GM18508 (cell line): ENCODE measurements at regions not wholly inside any gene's neighbourhood (a gene's known extent, or its start where the extent isn't known, plus 50 kb on each side); places are given as distances from the start of the nearest gene placed in this dataset.
"Not testable (repeated sequence)": the region's sequence is repeated elsewhere in the genome, so short reads cannot be mapped to it uniquely, and the experiment has no call there.

ENCODE experiments used
- ATAC-seq: cut with Tn5 transposase; IDR thresholded peaks from one replicate; pipeline ENCODE4 v1.9.1; 2021; ENCODE audit warnings: moderate number of reproducible peaks; ENCODE audit not compliant: insufficient read depth, unreplicated experiment

DNA sequence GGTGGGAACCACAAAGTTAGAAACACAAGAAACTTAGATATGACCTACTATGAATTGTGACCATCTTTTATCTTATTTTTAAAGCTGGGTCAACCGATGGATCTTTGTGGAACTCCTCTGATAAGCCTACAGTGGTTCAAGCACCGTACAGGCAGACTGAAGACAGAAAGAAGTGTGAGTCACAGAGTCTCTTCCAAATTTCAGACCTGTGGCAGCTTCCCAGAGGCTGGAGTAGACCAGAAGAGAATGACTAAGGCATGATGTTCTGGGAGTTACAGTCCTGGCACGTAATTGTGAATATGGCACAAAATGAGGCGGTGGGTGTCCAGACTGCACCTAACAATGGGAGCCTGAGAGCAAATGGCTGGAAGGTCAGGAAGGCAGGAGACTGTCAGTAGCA lies 70.0 kb downstream of the LMO4 start:
- ATAC-seq: no peak

DNA sequence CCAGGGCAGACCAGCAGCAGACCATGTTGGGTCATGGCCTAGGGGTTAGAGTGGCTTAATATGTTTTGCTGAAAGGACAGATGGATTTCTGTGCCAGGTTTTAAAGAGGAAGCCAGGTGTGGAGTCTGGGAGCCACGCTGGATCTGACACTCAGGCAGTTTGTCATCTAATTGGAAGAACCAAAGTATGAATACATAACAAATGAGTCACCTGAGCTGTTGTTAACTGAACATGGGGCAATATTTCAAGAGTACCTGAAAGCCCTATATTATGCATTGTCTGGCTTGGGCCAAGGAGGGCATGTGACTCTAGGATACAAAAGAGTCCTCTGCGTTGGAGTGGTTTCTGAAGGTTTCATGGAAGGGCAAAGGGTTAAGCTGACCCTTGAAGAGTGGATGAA lies 70.6 kb downstream of the LMO4 start:
- ATAC-seq: no peak

DNA sequence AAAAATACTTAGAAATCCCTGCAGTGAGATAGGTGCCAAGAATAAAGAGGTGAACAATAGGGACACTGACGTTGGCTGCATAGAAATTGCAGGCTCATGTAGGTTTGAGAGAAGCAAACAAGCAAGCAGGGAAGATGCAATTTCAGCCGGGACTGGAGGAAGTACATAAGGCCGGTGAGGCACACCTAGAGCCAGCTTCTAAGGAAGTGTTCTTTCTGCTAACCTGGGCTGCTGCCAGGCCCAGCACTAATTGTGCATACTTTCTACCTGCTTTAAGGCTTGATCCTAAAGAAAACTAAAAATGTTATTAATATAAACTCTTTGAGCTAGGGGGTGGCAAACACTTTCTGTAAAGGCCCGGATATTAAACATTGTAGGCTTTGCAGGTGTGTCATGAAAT lies 71.0 kb downstream of the LMO4 start:
- no peak for ATAC-seq

DNA sequence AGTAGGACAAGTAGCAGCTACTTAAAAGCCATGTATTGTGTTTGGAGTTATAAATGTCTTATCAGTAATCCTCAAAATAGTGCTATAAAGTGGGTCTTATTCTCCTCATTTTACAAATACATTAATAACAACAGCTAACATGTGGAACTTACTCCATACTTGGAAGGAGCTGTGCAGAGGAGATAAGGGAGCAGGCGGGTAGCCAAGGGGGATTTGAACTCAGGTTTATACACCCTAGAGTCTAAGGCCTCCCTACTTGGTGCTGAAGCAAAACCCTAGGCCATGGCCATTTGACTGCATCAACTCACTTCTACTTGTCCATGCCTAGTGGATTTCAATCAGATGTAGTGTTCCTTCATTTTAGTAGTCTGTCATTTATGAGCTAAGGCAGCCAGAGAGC lies 72.1 kb downstream of the LMO4 start:
- ATAC-seq: no peak

DNA sequence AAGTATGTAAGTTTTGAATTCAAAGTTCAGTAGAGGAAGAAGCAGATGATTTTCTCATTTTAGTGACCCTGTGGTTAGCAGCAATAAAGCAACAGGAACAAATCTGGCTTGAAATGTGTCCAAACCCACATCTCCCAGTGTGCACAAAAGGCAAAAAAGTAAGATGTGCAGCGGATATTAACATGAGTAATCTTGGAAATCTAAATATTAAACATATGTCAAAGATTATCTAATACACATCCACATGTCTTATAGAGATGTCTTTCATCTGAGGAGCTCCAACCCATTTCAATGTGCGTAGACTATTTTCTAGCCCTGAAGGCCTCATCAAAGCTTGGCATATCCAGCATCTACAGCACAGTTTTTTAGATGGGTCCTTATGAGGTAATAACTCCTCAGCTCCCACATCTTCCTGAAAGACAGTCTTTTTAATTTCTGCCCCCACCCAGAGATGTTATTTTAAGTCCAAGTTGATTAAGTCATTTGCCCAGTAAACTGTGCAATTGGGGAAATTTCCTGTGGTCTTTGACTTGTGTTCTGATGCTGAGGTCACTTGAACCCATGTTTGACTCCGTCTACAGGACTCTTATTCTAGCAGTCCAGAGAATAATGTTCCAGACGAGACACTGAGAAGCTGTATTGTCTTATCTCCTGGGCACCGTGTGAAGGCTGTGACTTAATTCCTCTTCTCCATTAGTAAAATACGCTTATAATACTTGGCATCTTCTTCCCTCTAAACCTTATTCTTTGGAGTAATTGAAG lies 73.7 kb downstream of the LMO4 start:
- ATAC-seq: no peak

DNA sequence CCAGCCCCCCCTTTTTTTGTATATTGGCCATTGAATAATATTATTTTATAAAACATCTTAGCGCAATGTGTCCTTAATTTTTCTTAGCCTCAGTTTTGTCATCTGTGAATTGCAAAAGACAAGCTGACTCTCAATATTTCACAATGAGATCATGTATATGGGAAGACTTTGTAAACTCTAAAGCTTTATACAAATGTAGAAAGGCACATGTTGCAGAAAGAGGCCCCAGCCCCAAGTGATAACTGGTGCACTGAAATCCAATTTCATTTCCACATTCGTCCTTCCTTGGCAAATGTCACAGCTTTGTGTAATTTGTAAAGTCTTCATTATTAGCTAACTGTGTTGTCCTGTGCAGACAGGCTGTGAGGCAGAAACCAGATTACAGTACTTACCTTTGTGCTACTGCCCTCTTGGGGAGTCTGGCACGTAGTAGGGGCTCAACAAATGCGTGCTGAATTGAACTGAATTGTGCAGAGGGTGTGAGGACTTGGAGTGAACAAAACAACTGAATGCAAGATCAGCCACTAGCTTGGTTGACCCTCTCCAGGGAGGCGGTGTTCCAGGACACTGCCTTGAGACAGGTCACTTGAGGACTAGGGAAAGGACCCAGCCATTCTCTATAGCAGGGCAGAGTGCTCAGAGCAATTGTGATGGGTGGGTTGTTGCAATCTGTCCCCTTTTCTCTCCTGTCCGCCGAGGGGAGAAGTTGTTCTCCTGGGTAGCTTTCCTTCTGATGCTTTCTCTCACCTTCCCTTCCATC lies 74.6 kb downstream of the LMO4 start:
- ATAC-seq: no peak

DNA sequence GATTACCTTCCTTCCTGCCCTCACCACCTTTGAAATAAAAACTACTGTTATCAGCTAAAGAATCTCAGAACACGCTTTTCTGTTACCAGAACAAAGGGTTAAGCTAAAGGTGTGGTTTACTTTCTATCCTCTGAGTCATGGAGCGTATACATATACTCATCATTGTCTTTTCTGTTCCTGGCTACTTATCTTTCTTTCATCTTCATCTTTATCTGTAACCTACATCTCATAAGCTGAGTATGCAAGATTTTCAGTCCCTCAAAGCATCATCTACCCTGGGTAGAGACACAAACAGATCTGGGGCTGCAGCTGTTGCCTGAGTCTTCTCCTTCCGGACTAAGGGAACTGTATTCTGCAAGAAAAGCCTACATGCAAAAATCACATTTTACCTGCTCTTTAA lies 75.6 kb downstream of the LMO4 start:
- ATAC-seq: no peak

DNA sequence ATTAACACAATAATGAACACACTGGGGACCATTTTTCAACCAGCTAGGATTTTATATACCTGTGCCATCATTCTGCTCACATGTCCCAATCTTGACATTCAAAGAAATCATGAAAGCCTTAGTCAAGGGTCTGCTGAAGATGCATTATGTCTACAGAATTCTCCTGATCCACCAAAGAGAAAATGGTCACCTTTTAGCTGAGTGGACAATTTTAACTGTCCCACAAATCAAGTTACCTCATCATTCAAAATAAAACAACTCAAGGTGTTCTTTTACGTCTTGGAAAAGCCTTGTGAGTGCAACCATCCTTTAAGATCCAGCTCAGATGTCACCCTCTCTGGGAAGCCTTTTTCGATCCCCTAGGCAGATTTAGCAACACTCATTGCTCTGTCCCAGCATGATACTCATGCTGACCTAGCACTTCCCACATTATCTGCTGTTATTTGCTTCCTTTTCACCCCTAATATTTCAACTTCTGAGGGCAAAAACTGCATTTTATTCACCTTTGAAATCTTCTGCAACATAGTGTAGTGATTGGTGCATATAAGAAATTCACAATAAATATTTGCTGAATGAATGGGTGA lies 80.1 kb downstream of the LMO4 start:
- no peak for ATAC-seq

DNA sequence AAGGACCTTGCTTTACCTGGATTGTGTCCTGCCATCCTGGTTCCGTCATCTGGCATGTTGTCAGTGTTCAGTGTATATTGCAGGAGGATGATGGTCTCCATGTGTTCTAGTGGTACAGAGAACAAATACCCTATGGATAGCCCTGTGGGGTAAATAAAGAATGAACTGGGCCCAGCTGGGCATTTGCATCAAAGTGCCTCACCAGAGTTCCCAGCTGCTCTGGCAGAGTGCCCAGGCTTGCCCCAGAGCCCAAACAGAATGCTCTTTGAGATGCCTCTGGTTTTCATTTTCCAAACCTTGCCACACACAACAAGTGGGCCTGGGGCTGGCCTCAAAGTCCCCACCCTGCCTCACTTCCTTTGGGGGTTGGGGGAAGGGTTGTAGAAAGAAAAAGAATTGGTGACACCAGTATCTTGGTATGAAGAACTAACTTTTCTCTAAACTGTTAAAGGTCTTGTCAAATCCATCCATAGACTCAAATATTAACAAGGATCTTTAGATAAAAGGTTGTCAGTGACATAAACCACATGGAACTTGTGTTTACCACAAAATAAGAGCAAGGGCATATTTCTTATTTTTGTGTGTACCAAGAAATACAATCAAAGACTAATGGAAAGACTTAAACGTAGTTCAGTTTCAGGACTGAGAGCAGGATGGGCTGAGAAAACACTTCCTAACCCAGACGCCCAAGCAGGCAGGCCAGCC lies 82.2 kb downstream of the LMO4 start:
- no peak for ATAC-seq

DNA sequence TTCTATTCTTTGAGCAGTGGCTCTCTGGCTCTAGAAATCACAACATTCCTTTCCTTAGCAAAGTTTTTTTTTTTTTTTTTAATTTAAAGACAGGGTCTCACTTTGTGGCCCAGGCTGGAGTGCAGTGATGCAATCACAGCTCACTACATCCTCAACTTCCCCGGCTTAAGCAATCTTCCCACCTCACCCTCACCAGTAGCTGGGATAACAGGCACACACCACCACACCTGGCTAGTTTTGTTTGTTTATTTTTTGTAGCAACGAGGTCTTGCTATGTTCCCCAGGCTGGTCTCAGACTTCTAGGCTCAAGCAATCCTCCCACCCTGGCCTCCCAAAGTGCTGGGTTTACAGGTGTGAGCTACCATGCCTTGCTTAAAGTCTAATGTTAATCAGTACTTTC lies 85.2 kb downstream of the LMO4 start:
- ATAC-seq: not testable (repeated sequence)

DNA sequence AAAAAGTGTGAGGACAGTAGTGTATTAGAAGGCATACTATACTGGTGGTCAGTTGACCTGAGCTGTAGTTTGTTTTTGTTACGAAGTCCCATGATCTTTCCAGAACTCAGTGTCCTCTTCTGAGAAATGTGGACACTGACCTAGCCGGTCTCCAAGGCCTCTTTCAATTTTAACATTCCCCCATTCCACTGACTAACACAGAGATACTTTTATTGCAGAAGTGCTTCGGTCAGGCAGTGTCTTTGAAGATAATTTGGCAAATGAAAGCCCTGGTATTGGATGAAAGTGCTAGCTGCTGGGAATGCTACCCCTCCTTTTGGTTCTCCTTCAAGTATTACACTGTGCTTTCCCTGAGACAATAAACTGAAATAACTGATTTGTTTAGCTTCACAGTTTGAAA lies 89.4 kb downstream of the LMO4 start:
- ATAC-seq: no peak

DNA sequence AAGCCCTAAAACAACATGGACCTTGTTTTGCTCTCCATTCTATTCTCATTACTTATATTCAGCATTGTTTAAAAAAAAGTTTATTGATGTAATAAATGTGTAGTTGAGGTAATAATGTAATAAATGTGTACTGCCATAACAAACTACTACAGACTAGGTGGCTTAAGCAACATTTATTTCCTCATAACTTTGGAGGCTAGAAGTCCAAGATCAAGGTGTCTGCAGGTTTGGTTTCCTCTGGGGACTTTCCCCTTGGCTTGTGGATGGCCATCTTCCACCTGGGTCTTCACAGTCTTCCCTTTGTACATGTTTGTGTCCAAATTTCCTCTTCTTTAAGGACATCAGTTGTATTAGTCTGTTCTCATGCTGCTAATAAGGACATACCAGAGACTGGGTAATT lies 93.1 kb downstream of the LMO4 start:
- ATAC-seq: no peak

DNA sequence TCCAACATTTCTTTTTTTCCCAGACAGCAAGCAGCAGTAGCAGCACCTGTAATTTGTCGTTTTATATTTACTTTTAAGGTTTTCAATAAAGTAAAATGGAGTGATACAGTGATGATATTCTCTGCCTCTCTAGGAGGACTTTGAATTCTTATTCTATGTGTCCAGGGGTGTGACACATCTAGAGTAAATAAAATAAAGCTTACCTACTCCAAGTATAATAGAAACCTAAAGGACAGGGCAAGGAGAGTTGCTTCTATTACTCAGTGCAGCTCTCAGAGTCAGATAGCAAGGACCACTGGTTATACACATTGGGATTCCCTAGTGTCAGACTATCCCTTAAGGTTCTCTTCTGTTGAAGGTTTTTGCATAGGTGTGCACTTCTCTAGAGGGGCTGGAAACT lies 95.9 kb downstream of the LMO4 start:
- no peak for ATAC-seq

DNA sequence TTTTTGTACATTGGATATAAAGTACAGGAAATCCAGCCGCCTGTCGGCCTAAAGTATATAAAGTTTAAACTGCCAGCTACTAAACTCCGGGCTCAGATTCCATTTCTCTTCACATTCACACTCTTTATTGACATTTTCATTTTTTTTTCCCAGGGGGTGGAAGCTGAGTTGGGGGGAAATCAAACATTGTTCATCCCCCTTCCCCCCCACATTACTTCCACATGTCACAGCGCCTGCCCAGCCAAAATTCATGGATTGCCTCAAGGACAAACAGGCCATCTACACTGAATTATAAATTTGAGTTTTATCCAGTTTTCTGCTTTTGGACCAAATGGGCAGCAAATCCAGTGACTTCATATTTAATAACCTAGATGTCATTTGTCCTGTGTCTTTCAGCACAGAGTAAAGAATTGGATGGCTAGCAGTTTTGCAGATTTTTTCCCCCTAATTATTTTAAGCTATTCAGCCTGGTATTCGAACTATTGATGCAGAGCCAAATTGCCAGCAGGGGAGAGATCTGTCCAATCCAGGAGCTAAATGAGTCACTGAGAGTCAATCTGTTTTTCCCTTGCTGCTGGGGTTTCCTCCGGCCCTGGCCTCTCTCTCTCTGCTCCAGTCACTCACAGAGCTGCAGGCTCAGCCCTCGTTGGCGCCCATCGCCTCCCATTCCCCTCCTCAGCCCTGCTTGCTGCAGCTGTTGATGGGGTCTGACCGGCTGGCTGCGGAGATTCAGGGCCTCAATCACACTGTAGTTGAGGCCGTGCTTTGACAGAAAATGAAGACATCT lies 98.0 kb downstream of the LMO4 start:
- ATAC-seq: no peak

DNA sequence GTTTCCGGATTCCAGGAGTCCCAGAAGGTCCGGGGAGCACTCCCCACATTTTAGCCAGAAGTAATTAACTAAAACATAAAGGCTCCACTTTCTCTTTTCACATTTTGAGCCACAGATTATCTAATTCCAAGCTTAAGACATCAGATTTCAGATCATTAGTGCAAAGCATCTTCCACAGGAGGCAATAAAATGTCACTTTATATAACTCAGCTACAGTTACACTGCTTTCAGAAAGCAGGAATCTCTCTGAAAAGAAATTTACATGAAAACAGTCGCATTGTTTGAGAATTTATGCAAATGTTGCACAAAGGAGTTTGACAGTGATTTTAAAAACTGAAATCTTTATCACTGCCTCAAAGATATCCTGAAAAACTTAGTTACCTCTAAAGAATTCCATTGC lies 99.7 kb downstream of the LMO4 start:
- no peak for ATAC-seq

DNA sequence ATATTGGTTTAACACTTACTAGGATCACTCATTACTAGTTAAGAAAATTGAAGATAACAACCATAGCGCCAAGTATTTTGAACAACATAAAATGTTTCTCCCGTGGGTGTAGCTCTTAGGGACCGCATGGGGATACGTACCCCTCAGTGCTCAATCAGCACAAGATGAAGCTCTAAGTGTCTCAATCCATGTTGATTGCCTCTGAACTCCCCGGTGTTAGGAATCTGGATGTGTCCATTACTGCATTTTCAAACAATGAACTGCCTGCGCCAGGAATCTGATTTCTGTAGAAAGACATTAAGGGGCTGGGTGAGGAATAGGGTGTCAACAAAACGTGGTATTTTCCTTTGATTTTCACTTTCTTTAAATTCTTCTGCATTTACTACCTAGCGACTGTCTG lies 100.2 kb downstream of the LMO4 start:
- no peak for ATAC-seq

DNA sequence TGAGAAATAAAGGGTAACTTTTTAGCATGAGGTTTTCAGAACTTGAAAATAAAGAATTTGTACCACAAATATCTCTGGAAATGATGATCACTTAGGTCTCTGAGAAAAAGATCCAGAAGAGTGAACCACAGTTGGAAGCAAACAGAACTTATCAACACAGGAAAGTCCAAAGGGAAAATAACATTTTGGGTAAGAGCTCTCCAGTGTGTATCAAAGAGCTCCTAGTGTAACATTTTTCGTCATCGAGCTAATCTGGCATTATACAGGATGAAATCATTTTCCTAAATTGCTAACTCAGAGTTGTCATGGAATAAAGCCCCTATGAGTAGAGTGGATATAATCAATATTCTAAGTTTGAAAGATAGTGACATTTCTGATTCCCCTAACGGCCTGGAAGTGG lies 104.0 kb downstream of the LMO4 start:
- no peak for ATAC-seq

DNA sequence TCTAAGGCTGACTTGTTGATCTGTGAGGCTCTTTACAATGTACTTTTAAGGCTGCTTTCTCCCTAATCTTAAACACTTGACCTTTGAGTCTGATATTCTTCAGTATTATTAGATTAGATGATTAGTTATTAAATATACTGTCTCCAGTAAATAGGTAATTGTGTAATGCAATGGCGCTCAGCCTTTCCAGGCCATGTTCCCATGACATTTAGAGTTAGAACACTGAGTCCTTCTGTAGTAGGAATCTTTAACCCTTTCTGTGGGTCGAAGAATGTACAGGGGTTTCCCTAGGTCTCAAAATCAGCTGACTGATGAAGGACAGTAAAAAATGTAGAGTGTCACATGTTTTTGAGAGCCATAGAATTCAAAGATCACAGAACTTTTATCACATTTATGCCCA lies 104.4 kb downstream of the LMO4 start:
- not testable (repeated sequence) for ATAC-seq

DNA sequence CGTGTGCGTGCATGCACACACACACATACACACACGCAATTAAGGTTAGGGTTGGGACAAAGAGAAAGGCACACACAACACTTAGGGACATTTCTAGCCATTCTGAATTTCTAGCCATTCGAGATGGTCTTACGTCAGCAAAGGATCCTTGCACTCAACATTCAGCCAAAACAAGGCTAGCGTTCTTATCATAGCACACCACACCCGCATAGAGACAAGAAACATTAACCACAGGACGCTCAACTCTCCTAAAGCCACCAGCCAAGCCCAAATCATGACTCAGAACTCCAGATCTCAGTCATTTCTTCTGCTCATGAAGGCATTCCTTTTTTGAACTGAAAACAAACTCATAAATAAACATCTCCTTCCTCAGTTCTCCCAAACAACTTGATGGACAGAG lies 106.8 kb downstream of the LMO4 start:
- no peak for ATAC-seq

DNA sequence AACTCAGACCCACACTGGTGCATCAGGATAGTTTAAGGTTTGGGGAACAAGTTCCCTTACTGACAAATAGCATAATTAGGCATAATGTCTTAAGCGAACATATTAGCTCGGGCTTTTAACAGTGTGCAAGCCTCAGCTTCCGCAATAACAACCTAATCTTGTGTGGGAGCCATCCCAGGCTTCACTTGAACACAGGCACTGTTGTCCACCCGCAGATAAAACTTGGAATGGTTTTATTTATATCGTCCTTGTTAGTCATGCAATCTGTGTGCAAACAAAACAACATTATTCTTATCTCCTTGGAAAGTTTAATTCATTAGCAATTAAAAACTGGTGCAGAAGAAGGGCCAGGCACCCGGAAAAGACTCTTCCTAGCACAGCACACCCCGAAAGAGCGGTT lies 107.4 kb downstream of the LMO4 start:
- not testable (repeated sequence) for ATAC-seq
